HepG2 (cell line): ENCODE measurements at regions not wholly inside any gene's neighbourhood (a gene's known extent, or its start where the extent isn't known, plus 50 kb on each side); places are given as distances from the start of the nearest gene placed in this dataset.

Experiments
- ATAC-seq: fragments of 200-7000 bp; cut with Tn5 transposase; 3 replicates; pipeline ENCODE4 v1.9.1; 2020; ENCODE audit warnings: mild to moderate bottlenecking, moderate library complexity
- BruUV-seq: library from RNA; stranded (reverse); fragments of 400-500 nt; replicated peaks from 2 replicates; lab custom pipeline; 2021; lab: Mats Ljungman, UMichigan
- CTCF ChIA-PET: fragments of 300-600 bp; formaldehyde crosslinking; extraction: SDS; loops from one replicate; lab custom pipeline; 2021; ENCODE audit warnings: low total read pairs, inconsistent platforms, low intra/inter-chr PET ratio; lab: Yijun Ruan, JAX
- POLR2A ChIA-PET: fragments of 350-600 bp; sonication (Branson Sonifier 250); formaldehyde crosslinking; loops from one replicate; lab custom pipeline; 2020; ENCODE audit warnings: antibody characterized with exemption, inconsistent platforms; lab: Yijun Ruan, JAX
- DNase-seq: peaks from one replicate; pipeline ENCODE4 v3.0.0-alpha.2; 2015; ENCODE audit warnings: low spot score
- FAIRE-seq: peaks from 3 replicates; lab custom pipeline; 2011; peaks lifted over from hg19 to GRCh38; lab: Jason Lieb, UNC
- H2AFZ ChIP-seq: one replicate; pipeline ENCODE4 v1.6.1; 2011; ENCODE audit warnings: low read length, inconsistent platforms
- H3K27ac ChIP-seq: fragments of 300-600 bp; 3 replicates; pipeline ENCODE4 v1.8.0; 2011; ENCODE audit warnings: mixed run types, mild to moderate bottlenecking, mixed read lengths, low read length, inconsistent platforms; ENCODE audit not compliant: insufficient read depth; ENCODE audit errors: extremely low read length
- H3K27me3 ChIP-seq, 2 experiments: fragments of 200-600 bp in 1 of 2; 2 replicates in 1 of 2; 3 replicates in 1 of 2; pipeline versions ENCODE4 v1.6.0 to v1.8.0; 2011; ENCODE audit warnings: low read length in 2 of 2, mild to moderate bottlenecking in 2 of 2, moderate library complexity in 2 of 2, inconsistent platforms in 1 of 2; ENCODE audit not compliant: insufficient read depth in 2 of 2, control insufficient read depth in 1 of 2
- H3K36me3 ChIP-seq, 2 experiments: fragments of 200-600 bp in 1 of 2; replicated peaks in 1 of 2; 2 replicates in 1 of 2; 3 replicates in 1 of 2; pipeline versions ENCODE4 v1.5.1 to v1.8.0; 2011; ENCODE audit warnings: low read length in 2 of 2, inconsistent platforms in 1 of 2; ENCODE audit not compliant: insufficient read depth in 2 of 2, control insufficient read depth in 1 of 2
- H3K4me1 ChIP-seq: 2 replicates; pipeline ENCODE4 v1.5.1; 2012; ENCODE audit warnings: low read length, inconsistent platforms; ENCODE audit not compliant: insufficient read depth
- H3K4me2 ChIP-seq: 2 replicates; pipeline ENCODE4 v1.6.0; 2011; ENCODE audit warnings: low read depth, low read length, inconsistent platforms
- H3K4me3 ChIP-seq, 3 experiments: fragments of 200-600 bp in 1 of 3; sonication (generic), shearing (Covaris generic) in 1 of 3; replicated peaks in 1 of 3; 2 replicates each; pipeline ENCODE4 v1.5.1; 2011 to 2016; ENCODE audit warnings: low read length in 3 of 3, inconsistent platforms in 2 of 3, low read depth in 2 of 3, mild to moderate bottlenecking in 2 of 3, control low read depth in 1 of 3, mixed read lengths in 1 of 3; ENCODE audit not compliant: insufficient read depth in 1 of 3
- H3K79me2 ChIP-seq: one replicate; pipeline ENCODE4 v1.6.1; 2011; ENCODE audit warnings: low read length, inconsistent platforms; ENCODE audit not compliant: insufficient read depth
- H3K9ac ChIP-seq: 2 replicates; pipeline ENCODE4 v1.6.0; 2011; ENCODE audit warnings: mild to moderate bottlenecking, low read depth, low read length, inconsistent platforms; ENCODE audit not compliant: insufficient read depth
- H3K9me3 ChIP-seq: 2 replicates; pipeline ENCODE4 v1.5.1; 2012; ENCODE audit warnings: mild to moderate bottlenecking, low read length
- H4K20me1 ChIP-seq: 2 replicates; pipeline ENCODE4 v1.6.0; 2011; ENCODE audit warnings: inconsistent platforms, mild to moderate bottlenecking, low read length, moderate library complexity; ENCODE audit not compliant: insufficient read depth
- GABPB1 ChIP-seq: IDR thresholded peaks from 2 replicates; pipeline ENCODE4 v1.6.1; 2016; ENCODE audit warnings: mild to moderate bottlenecking, missing genetic modification reagents, moderate library complexity, missing compliant biosample characterization
- POLR2AphosphoS2 ChIP-seq: IDR thresholded peaks from 2 replicates; pipeline ENCODE4 v1.6.1; 2011; ENCODE audit warnings: low read depth, low read length, improper control_type of control experiment
- SIX1 ChIP-seq: sonication (generic); formaldehyde crosslinking; IDR thresholded peaks from 2 replicates; pipeline ENCODE4 v1.4.0; 2020; ENCODE audit warnings: missing genetic modification reagents, borderline replicate concordance
- ZNF296 ChIP-seq: sonication (generic); formaldehyde crosslinking; conservative IDR thresholded peaks from 2 replicates; pipeline ENCODE4 v1.5.0; 2020; ENCODE audit warnings: mild to moderate bottlenecking, missing genetic modification reagents
- WGBS: methylation state at CpG from one replicate; pipeline ENCODE4 v1.1.6; 2017; ENCODE audit warnings: low lambda C conversion rate; 5-methylcytosine and 5-hydroxymethylcytosine counted together
- in situ Hi-C: cut with HindIII; loops from 2 replicates; pipeline ENCODE4 v1.10.0; 2017; ENCODE audit warnings: low pct_unique_long_range_greater_than_20kb; ENCODE audit not compliant: extremely low pct_ligation_motif_present
- intact Hi-C: fragments of 100-400 bp; cut with micrococcal nuclease; formaldehyde crosslinking; loops from one replicate; pipeline ENCODE4 v1.10.0; 2022; ENCODE audit not compliant: unreplicated experiment
- TF ChIP-seq, protein P1 (sequence below): sonication (generic); formaldehyde crosslinking; IDR thresholded peaks from 2 replicates; pipeline ENCODE4 v1.4.0; 2020; ENCODE audit warnings: low read depth, mild to moderate bottlenecking, missing genetic modification reagents
- TF ChIP-seq, protein P2 (sequence below): sonication (generic); formaldehyde crosslinking; IDR thresholded peaks from 2 replicates; pipeline ENCODE4 v1.4.0; 2020; ENCODE audit warnings: mild to moderate bottlenecking, missing genetic modification reagents
- TF ChIP-seq, protein P3 (sequence below): IDR thresholded peaks from 2 replicates; pipeline ENCODE4 v1.6.1; 2016; ENCODE audit warnings: missing compliant biosample characterization, missing genetic modification reagents, borderline replicate concordance
- TF ChIP-seq, protein P4 (sequence below): sonication (generic); formaldehyde crosslinking; IDR thresholded peaks from 2 replicates; pipeline ENCODE4 v1.4.0; 2020; ENCODE audit warnings: mild to moderate bottlenecking, missing genetic modification reagents, borderline replicate concordance

DNA sequence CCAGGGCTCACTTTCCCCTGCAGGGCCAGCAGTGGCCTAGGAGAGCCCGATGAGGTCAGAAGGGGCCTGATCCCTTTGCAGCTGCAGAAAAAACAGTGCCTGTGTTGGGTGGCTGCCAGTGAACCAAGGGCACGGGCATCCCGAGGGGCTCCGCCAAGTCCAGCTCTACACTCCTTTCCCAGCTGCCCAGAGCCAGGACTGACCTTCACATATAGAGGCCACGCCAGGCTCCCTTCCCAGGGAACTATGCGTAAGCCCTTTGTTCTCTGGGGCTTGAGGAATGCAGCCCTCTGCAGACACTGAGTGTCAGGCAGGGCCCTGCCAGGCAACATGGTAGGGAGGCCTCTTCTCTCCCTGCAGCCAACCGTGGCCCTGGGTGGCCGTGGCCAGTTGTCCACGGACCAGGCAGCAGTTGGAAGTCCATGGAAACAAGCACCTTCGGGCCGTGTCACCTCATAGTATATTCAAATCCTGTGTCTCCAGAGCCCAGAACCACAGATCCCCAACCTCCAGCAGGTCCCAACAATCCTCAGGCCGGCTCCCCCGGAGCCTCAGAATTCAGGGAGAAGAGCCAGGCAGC is 194.0 kb downstream of the NPHP4 start:
- in situ Hi-C loops (no loop called here), intact Hi-C loops (loop anchor here (10.0 kb wide), 1 partner anchor 647 kb away; no protein-coding TSS in a partner anchor)
- WGBS, result no CpG with 5 or more reads among the region's 13 CpGs
- Histone ChIP-seq H3K4me1 (peaks cover 14% of the 10 kb centered on the region; the same call in 1 of the 2 replicates), H3K9ac (no peak overlapping the region), H3K27me3 (peaks cover 0 to 23% of the 10 kb centered on the region in 2 experiments; a peak in 2 of 5 replicates), H3K36me3 (no peaks in the 10 kb centered on the region), H3K4me3 (no peak overlapping the region), H3K79me2 (no peaks in the 10 kb centered on the region), H2AFZ (no peak overlapping the region), H3K4me2 (peak overlapping the region; percentile 15; the same call in 1 of the 2 replicates), H3K9me3 (no peaks in the 10 kb centered on the region), H4K20me1 (no peaks in the 10 kb centered on the region), H3K27ac (no peak overlapping the region)
- FAIRE-seq (no peak), DNase-seq (peak; percentile 55), ATAC-seq (peak; percentile 94)
- CTCF ChIA-PET, result no interaction called here
- POLR2A ChIA-PET, result no interaction called here
- BruUV-seq, result no TSS peak
- TF ChIP-seq, protein P1, sequence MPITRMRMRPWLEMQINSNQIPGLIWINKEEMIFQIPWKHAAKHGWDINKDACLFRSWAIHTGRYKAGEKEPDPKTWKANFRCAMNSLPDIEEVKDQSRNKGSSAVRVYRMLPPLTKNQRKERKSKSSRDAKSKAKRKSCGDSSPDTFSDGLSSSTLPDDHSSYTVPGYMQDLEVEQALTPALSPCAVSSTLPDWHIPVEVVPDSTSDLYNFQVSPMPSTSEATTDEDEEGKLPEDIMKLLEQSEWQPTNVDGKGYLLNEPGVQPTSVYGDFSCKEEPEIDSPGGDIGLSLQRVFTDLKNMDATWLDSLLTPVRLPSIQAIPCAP, result no peak
- no peak for TF ChIP-seq ZNF296
- TF ChIP-seq GABPB1, result no peak
- TF ChIP-seq SIX1 (CRISPR knock-in tag), result no peak
- TF ChIP-seq, protein P2, sequence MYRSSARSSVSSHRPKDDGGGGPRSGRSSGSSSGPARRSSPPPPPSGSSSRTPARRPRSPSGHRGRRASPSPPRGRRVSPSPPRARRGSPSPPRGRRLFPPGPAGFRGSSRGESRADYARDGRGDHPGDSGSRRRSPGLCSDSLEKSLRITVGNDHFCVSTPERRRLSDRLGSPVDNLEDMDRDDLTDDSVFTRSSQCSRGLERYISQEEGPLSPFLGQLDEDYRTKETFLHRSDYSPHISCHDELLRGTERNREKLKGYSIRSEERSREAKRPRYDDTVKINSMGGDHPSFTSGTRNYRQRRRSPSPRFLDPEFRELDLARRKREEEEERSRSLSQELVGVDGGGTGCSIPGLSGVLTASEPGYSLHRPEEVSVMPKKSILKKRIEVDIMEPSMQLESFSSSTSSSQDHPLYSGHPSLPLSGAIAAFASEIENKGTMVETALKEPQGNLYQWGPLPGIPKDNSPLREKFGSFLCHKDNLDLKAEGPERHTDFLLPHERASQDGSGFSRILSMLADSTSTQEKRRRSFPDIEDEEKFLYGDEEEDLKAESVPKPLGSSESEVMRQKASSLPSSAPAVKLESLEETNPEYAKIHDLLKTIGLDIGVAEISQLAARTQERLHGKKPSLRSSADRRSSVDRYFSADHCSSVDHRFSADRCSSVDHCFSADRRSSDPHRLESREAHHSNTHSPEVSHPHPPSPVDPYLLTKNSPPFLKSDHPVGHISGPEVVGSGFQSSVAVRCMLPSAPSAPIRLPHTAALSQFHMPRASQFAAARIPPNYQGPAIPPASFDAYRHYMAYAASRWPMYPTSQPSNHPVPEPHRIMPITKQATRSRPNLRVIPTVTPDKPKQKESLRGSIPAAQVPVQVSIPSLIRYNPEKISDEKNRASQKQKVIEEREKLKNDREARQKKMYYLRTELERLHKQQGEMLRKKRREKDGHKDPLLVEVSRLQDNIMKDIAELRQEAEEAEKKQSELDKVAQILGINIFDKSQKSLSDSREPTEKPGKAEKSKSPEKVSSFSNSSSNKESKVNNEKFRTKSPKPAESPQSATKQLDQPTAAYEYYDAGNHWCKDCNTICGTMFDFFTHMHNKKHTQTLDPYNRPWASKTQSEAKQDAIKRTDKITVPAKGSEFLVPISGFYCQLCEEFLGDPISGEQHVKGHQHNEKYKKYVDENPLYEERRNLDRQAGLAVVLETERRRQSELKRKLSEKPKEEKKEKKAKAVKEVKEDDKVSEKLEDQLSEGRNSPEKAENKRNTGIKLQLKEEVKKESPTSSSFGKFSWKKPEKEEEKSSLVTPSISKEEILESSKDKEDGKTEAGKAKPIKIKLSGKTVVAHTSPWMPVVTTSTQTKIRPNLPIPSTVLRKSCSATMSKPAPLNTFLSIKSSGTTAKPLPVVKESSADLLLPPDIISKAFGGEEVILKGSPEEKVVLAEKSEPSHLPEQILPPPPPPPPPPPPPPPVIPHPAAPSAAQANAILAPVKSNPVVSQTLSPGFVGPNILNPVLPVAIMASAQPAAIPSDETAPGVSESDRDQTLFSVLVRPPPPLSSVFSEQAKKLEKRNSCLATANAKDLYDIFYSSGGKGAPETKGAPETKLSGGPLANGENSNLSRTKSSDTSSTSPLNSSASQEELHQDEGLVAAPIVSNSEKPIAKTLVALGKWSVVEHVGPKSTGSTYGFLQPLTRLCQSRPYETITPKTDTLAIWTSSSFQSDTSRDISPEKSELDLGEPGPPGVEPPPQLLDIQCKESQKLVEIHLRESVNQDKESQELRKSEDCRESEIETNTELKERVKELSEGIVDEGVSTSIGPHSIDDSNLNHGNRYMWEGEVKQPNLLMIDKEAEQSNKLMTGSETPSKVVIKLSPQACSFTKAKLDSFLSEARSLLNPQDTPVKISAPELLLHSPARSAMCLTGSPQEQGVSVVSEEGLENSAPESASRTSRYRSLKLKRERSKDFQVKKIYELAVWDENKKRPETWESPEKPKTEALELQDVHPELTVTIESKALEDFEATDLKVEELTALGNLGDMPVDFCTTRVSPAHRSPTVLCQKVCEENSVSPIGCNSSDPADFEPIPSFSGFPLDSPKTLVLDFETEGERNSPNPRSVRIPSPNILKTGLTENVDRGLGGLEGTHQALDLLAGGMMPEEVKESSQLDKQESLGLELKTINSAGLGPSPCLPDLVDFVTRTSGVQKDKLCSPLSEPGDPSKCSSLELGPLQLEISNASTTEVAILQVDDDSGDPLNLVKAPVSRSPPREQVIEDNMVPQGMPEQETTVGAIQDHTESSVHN, result no peak
- TF ChIP-seq POLR2AphosphoS2, result no peak
- TF ChIP-seq, protein P3, sequence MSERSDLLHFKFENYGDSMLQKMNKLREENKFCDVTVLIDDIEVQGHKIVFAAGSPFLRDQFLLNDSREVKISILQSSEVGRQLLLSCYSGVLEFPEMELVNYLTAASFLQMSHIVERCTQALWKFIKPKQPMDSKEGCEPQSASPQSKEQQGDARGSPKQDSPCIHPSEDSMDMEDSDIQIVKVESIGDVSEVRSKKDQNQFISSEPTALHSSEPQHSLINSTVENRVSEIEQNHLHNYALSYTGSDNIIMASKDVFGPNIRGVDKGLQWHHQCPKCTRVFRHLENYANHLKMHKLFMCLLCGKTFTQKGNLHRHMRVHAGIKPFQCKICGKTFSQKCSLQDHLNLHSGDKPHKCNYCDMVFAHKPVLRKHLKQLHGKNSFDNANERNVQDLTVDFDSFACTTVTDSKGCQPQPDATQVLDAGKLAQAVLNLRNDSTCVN (CRISPR knock-in tag), result no peak
- TF ChIP-seq, protein P4, sequence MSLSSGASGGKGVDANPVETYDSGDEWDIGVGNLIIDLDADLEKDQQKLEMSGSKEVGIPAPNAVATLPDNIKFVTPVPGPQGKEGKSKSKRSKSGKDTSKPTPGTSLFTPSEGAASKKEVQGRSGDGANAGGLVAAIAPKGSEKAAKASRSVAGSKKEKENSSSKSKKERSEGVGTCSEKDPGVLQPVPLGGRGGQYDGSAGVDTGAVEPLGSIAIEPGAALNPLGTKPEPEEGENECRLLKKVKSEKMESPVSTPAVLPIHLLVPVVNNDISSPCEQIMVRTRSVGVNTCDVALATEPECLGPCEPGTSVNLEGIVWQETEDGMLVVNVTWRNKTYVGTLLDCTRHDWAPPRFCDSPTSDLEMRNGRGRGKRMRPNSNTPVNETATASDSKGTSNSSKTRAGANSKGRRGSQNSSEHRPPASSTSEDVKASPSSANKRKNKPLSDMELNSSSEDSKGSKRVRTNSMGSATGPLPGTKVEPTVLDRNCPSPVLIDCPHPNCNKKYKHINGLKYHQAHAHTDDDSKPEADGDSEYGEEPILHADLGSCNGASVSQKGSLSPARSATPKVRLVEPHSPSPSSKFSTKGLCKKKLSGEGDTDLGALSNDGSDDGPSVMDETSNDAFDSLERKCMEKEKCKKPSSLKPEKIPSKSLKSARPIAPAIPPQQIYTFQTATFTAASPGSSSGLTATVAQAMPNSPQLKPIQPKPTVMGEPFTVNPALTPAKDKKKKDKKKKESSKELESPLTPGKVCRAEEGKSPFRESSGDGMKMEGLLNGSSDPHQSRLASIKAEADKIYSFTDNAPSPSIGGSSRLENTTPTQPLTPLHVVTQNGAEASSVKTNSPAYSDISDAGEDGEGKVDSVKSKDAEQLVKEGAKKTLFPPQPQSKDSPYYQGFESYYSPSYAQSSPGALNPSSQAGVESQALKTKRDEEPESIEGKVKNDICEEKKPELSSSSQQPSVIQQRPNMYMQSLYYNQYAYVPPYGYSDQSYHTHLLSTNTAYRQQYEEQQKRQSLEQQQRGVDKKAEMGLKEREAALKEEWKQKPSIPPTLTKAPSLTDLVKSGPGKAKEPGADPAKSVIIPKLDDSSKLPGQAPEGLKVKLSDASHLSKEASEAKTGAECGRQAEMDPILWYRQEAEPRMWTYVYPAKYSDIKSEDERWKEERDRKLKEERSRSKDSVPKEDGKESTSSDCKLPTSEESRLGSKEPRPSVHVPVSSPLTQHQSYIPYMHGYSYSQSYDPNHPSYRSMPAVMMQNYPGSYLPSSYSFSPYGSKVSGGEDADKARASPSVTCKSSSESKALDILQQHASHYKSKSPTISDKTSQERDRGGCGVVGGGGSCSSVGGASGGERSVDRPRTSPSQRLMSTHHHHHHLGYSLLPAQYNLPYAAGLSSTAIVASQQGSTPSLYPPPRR, result no peak
